ENCODE measurements at regions not wholly inside any gene's neighbourhood (a gene's known extent, or its start where the extent isn't known, plus 50 kb on each side); places are given as distances from the start of the nearest gene placed in this dataset.

GRCh38 chr11:104531894-104532293 lies 366.4 kb downstream of the CASP12 start:
- no peaks in the 10 kb centered on the region for H3K4me1 ChIP-seq (ENCODE audit: control insufficient read depth, insufficient read depth, low read length)
- H3K4me2 ChIP-seq (ENCODE audit: low read depth, low read length): no peak overlapping the region
- no peak overlapping the region for H4K5ac ChIP-seq (ENCODE audit: low read depth, low read length)
- H3K27me3 ChIP-seq (ENCODE audit: control insufficient read depth, insufficient read depth, low read length): no peaks in the 10 kb centered on the region
- no peaks in the 10 kb centered on the region for H4K20me1 ChIP-seq (ENCODE audit: insufficient read depth, low read length)
- H2AK9ac ChIP-seq (replicated peaks; ENCODE audit: low read depth, low read length, poor library complexity): no peak overlapping the region
- no peaks in the 10 kb centered on the region for H3K36me3 ChIP-seq (ENCODE audit: control insufficient read depth, insufficient read depth, low read length)
- no peak overlapping the region for H4K8ac ChIP-seq (ENCODE audit: low read depth in 2 of 2, low read length in 2 of 2)
- POLR2A ChIA-PET (ENCODE audit: unreplicated experiment): no interaction called here
- H3K79me1 ChIP-seq (ENCODE audit: low read depth in 1 of 2, low read length in 2 of 2): no peaks in the 10 kb centered on the region
- dilution Hi-C loops (cut with HindIII; ENCODE audit: low sequenced_read_pairs, unreplicated experiment) (no loop called here), in situ Hi-C loops (cut with MboI; ENCODE audit: low sequenced_read_pairs) (no loop called here), intact Hi-C loops (cut with micrococcal nuclease) (no loop called here)
- no peak overlapping the region for H2BK15ac ChIP-seq (ENCODE audit: low read depth, low read length)
- H2BK5ac ChIP-seq (ENCODE audit: low read depth, low read length, poor library complexity, severe bottlenecking): no peak overlapping the region
- H3K9ac ChIP-seq (ENCODE audit: low read depth, low read length): no peak overlapping the region
- H4K91ac ChIP-seq (ENCODE audit: insufficient read depth, low read depth, low read length): no peak overlapping the region
- H3K14ac ChIP-seq (replicated peaks; ENCODE audit: low read depth, low read length): no peak overlapping the region
- CTCF ChIA-PET: interaction anchor here (1.1 kb wide), 1 partner anchor 9 kb away, joined by 3 read pairs; no protein-coding TSS in a partner anchor
- H3K18ac ChIP-seq (ENCODE audit: low read depth, low read length): no peak overlapping the region
- no peak overlapping the region for H3K27ac ChIP-seq (ENCODE audit: insufficient read depth, low read length)
- no peak overlapping the region for H3K23ac ChIP-seq (ENCODE audit: low read depth, low read length)
- H3K9me1 ChIP-seq (ENCODE audit: insufficient read depth, low read length): no peaks in the 10 kb centered on the region
- no peak overlapping the region for H3K4ac ChIP-seq (ENCODE audit: low read depth, low read length)
- no peak for ATAC-seq (ENCODE audit: low read depth)
- no peaks in the 10 kb centered on the region for H3K9me3 ChIP-seq (ENCODE audit: control insufficient read depth, insufficient read depth, low read length)
- H2BK120ac ChIP-seq (ENCODE audit: low read depth, low read length): no peak overlapping the region
- H3K56ac ChIP-seq (ENCODE audit: extremely low read depth, insufficient read depth, low read length): no peak overlapping the region
- WGBS, 2 experiments (ENCODE audit: extremely low coverage in 2 of 2, insufficient read length in 1 of 2): no CpG with 5 or more reads among the region's 3 CpGs
- BruUV-seq (replicated peaks): no TSS peak
- no peak overlapping the region for H2BK20ac ChIP-seq (ENCODE audit: low read depth, low read length)
- no peak for DNase-seq
- no peak overlapping the region for H2AFZ ChIP-seq (replicated peaks; ENCODE audit: low read length, poor library complexity)
- no peak for TF ChIP-seq RAD21 (IDR thresholded peaks at IDR 0.05; ENCODE audit: low read length)
- no peak for TF ChIP-seq CEBPB (IDR thresholded peaks at IDR 0.05; ENCODE audit: low read depth, low read length)
- no peak for TF ChIP-seq POLR2A (IDR thresholded peaks at IDR 0.05; ENCODE audit: low read depth, low read length)
- no peak for TF ChIP-seq CHD1 (IDR thresholded peaks at IDR 0.05; ENCODE audit: low read depth, low read length)
- no peak for TF ChIP-seq MXI1 (IDR thresholded peaks at IDR 0.05; ENCODE audit: borderline replicate concordance, low read depth, low read length)
- no peak for TF ChIP-seq ELK1 (IDR thresholded peaks at IDR 0.05; ENCODE audit: borderline replicate concordance, low read depth, low read length)
- TF ChIP-seq MAFK (IDR thresholded peaks at IDR 0.05; ENCODE audit: low read depth, low read length): no peak
- no peak for TF ChIP-seq BHLHE40 (IDR thresholded peaks at IDR 0.05; ENCODE audit: low read depth, low read length)
- no peak for TF ChIP-seq MAZ (IDR thresholded peaks at IDR 0.05; ENCODE audit: borderline replicate concordance, low read depth, low read length)
- TF ChIP-seq SMC3 (IDR thresholded peaks at IDR 0.05; ENCODE audit: low read depth, low read length): no peak
- no peak for TF ChIP-seq FOS (IDR thresholded peaks at IDR 0.05; ENCODE audit: low read depth, low read length)
- TF ChIP-seq RFX5 (IDR thresholded peaks at IDR 0.05; ENCODE audit: low read depth, low read length): no peak
- TF ChIP-seq USF2 (IDR thresholded peaks at IDR 0.05; ENCODE audit: low read depth, low read length): no peak
- no peak overlapping the region for H3K4me3 ChIP-seq (ENCODE audit: insufficient read depth, low read depth, low read length)
- H2AK5ac ChIP-seq (ENCODE audit: low read depth, low read length): no peak overlapping the region

Data from IMR-90 (cell line).